ENCODE measurements at regions not wholly inside any gene's neighbourhood (a gene's known extent, or its start where the extent isn't known, plus 50 kb on each side); places are given as distances from the start of the nearest gene placed in this dataset.

DNA sequence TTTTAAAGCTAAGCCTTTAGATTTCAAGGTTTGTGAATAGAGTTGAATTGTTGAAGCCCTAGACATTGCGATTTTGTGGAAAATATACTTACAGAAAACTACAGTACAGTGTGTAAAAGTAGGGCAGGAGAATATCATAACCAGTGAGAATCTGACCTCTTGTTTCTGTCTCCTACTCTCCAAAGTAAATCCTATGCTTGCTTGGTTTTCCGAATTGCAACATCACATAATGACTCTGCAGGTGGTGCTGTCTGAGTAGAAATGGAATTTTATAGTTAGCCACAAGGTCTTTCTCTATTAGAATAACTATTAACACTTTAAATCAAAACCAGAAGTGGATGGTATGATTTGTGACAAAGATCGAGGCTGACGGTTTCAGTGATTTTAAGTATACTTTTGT, 505.6 kb downstream of the RAPGEF2 start (continued):
- TF ChIP-seq, protein P1, sequence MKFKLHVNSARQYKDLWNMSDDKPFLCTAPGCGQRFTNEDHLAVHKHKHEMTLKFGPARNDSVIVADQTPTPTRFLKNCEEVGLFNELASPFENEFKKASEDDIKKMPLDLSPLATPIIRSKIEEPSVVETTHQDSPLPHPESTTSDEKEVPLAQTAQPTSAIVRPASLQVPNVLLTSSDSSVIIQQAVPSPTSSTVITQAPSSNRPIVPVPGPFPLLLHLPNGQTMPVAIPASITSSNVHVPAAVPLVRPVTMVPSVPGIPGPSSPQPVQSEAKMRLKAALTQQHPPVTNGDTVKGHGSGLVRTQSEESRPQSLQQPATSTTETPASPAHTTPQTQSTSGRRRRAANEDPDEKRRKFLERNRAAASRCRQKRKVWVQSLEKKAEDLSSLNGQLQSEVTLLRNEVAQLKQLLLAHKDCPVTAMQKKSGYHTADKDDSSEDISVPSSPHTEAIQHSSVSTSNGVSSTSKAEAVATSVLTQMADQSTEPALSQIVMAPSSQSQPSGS (CRISPR knock-in tag; IDR thresholded peaks at IDR 0.05; ENCODE audit: borderline replicate concordance, low read depth), result no peak
- TF ChIP-seq ZNF219 (CRISPR knock-in tag; IDR thresholded peaks at IDR 0.05; ENCODE audit: borderline replicate concordance), result no peak

DNA sequence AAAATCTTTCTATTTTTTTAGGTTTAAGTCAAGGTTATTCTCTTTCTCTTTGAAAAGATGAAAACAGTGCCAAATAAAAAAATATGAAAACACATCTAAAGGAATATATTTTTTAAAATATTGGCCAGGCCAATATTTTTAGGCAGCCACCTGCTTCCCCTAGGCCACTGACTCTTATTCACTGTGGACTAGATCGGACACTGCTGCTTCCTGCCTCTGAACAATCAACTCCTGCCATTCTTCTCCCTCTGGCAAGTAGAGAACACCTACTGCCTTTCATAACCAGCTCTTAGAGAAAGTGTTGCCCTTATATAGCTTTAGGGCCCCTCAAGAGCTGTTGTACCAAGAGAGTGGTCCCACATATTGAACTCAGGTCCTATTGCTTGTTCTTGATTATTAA, 529.2 kb downstream of the RAPGEF2 start:
- no peaks in the 10 kb centered on the region for H3K27me3 Mint-ChIP-seq (ENCODE audit: low read depth)
- TF ChIP-seq, protein P2, sequence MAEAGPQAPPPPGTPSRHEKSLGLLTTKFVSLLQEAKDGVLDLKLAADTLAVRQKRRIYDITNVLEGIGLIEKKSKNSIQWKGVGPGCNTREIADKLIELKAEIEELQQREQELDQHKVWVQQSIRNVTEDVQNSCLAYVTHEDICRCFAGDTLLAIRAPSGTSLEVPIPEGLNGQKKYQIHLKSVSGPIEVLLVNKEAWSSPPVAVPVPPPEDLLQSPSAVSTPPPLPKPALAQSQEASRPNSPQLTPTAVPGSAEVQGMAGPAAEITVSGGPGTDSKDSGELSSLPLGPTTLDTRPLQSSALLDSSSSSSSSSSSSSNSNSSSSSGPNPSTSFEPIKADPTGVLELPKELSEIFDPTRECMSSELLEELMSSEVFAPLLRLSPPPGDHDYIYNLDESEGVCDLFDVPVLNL (CRISPR knock-in tag; IDR thresholded peaks at IDR 0.05; ENCODE audit: borderline replicate concordance, low read depth), result no peak
- TF ChIP-seq, protein P3, sequence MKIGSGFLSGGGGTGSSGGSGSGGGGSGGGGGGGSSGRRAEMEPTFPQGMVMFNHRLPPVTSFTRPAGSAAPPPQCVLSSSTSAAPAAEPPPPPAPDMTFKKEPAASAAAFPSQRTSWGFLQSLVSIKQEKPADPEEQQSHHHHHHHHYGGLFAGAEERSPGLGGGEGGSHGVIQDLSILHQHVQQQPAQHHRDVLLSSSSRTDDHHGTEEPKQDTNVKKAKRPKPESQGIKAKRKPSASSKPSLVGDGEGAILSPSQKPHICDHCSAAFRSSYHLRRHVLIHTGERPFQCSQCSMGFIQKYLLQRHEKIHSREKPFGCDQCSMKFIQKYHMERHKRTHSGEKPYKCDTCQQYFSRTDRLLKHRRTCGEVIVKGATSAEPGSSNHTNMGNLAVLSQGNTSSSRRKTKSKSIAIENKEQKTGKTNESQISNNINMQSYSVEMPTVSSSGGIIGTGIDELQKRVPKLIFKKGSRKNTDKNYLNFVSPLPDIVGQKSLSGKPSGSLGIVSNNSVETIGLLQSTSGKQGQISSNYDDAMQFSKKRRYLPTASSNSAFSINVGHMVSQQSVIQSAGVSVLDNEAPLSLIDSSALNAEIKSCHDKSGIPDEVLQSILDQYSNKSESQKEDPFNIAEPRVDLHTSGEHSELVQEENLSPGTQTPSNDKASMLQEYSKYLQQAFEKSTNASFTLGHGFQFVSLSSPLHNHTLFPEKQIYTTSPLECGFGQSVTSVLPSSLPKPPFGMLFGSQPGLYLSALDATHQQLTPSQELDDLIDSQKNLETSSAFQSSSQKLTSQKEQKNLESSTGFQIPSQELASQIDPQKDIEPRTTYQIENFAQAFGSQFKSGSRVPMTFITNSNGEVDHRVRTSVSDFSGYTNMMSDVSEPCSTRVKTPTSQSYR (CRISPR knock-in tag; IDR thresholded peaks at IDR 0.05), result no peak
- ChIA-PET CTCF (interaction anchor here (0.6 to 1.6 kb wide), 2 partner anchors 32 to 240 kb away, joined by 3 read pairs; no protein-coding TSS in a partner anchor), POLR2A (no interaction called here)
- no peak overlapping the region for H3K4me3 Mint-ChIP-seq
- no peaks in the 10 kb centered on the region for H3K4me1 Mint-ChIP-seq
- H3K9me3 Mint-ChIP-seq, result peaks cover 20% of the 10 kb centered on the region
- no peak overlapping the region for H3K27ac Mint-ChIP-seq
- H3K36me3 Mint-ChIP-seq, result peaks cover 7% of the 10 kb centered on the region
- ATAC-seq (no peak), DNase-seq (ENCODE audit: low spot score) (no peak)

DNA sequence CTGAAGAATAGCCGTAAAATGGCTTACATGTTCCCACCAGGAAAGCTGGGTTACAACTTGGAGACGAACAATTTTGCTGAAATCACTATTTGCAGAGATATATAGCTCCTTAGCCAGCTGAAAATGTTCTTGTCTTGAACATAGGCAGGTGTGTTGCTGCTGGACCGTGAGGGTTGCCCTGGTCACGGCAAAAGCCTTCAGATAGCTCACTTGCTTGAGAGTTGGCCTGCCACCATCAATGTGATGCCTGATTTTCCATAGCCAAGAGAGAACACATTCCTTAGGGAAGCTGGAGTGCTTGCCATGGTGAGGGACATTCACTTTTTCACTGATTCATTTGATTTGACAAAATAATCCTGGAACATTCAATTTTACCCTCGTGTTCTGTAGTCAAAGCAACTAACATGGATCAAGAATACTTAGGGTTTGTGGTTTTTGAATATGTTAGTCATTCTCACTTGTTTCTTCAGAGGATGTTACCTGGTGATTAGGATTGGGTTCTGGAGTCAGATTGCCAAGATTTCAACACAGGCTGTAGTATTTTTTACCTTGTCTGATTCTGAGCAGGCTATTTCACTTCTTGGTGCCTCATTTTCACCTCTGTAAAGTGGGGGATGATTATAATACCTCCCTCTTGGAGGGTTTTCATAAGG, 536.9 kb downstream of the RAPGEF2 start:
- no peaks in the 10 kb centered on the region for H3K27me3 Mint-ChIP-seq (ENCODE audit: low read depth)
- no peak for DNase-seq (ENCODE audit: low spot score)
- no peaks in the 10 kb centered on the region for H3K4me1 Mint-ChIP-seq
- H3K27ac Mint-ChIP-seq, result no peak overlapping the region
- no peaks in the 10 kb centered on the region for H3K36me3 Mint-ChIP-seq
- H3K9me3 Mint-ChIP-seq, result no peaks in the 10 kb centered on the region
- no peak for ATAC-seq
- H3K4me3 Mint-ChIP-seq, result no peak overlapping the region
- POLR2A ChIA-PET, result no interaction called here
- CTCF ChIA-PET, result no interaction called here
- TF ChIP-seq, protein P4, sequence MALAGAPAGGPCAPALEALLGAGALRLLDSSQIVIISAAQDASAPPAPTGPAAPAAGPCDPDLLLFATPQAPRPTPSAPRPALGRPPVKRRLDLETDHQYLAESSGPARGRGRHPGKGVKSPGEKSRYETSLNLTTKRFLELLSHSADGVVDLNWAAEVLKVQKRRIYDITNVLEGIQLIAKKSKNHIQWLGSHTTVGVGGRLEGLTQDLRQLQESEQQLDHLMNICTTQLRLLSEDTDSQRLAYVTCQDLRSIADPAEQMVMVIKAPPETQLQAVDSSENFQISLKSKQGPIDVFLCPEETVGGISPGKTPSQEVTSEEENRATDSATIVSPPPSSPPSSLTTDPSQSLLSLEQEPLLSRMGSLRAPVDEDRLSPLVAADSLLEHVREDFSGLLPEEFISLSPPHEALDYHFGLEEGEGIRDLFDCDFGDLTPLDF (CRISPR knock-in tag; IDR thresholded peaks at IDR 0.05), result no peak
- TF ChIP-seq GTF2I (CRISPR knock-in tag; conservative IDR thresholded peaks at IDR 0.05), result no peak
- TF ChIP-seq, protein P5, sequence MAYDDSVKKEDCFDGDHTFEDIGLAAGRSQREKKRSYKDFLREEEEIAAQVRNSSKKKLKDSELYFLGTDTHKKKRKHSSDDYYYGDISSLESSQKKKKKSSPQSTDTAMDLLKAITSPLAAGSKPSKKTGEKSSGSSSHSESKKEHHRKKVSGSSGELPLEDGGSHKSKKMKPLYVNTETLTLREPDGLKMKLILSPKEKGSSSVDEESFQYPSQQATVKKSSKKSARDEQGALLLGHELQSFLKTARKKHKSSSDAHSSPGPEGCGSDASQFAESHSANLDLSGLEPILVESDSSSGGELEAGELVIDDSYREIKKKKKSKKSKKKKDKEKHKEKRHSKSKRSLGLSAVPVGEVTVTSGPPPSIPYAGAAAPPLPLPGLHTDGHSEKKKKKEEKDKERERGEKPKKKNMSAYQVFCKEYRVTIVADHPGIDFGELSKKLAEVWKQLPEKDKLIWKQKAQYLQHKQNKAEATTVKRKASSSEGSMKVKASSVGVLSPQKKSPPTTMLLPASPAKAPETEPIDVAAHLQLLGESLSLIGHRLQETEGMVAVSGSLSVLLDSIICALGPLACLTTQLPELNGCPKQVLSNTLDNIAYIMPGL (CRISPR knock-in tag; IDR thresholded peaks at IDR 0.05), result no peak
- no peak for TF ChIP-seq ETV6 (CRISPR knock-in tag; IDR thresholded peaks at IDR 0.05)
- TF ChIP-seq, protein P6, sequence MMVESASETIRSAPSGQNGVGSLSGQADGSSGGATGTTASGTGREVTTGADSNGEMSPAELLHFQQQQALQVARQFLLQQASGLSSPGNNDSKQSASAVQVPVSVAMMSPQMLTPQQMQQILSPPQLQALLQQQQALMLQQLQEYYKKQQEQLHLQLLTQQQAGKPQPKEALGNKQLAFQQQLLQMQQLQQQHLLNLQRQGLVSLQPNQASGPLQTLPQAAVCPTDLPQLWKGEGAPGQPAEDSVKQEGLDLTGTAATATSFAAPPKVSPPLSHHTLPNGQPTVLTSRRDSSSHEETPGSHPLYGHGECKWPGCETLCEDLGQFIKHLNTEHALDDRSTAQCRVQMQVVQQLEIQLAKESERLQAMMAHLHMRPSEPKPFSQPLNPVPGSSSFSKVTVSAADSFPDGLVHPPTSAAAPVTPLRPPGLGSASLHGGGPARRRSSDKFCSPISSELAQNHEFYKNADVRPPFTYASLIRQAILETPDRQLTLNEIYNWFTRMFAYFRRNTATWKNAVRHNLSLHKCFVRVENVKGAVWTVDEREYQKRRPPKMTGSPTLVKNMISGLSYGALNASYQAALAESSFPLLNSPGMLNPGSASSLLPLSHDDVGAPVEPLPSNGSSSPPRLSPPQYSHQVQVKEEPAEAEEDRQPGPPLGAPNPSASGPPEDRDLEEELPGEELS (CRISPR knock-in tag; IDR thresholded peaks at IDR 0.05), result no peak
- no peak for TF ChIP-seq ZBTB21 (CRISPR knock-in tag; IDR thresholded peaks at IDR 0.05; ENCODE audit: borderline replicate concordance)
- TF ChIP-seq, protein P7, sequence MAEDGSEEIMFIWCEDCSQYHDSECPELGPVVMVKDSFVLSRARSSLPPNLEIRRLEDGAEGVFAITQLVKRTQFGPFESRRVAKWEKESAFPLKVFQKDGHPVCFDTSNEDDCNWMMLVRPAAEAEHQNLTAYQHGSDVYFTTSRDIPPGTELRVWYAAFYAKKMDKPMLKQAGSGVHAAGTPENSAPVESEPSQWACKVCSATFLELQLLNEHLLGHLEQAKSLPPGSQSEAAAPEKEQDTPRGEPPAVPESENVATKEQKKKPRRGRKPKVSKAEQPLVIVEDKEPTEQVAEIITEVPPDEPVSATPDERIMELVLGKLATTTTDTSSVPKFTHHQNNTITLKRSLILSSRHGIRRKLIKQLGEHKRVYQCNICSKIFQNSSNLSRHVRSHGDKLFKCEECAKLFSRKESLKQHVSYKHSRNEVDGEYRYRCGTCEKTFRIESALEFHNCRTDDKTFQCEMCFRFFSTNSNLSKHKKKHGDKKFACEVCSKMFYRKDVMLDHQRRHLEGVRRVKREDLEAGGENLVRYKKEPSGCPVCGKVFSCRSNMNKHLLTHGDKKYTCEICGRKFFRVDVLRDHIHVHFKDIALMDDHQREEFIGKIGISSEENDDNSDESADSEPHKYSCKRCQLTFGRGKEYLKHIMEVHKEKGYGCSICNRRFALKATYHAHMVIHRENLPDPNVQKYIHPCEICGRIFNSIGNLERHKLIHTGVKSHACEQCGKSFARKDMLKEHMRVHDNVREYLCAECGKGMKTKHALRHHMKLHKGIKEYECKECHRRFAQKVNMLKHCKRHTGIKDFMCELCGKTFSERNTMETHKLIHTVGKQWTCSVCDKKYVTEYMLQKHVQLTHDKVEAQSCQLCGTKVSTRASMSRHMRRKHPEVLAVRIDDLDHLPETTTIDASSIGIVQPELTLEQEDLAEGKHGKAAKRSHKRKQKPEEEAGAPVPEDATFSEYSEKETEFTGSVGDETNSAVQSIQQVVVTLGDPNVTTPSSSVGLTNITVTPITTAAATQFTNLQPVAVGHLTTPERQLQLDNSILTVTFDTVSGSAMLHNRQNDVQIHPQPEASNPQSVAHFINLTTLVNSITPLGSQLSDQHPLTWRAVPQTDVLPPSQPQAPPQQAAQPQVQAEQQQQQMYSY (CRISPR knock-in tag; IDR thresholded peaks at IDR 0.05), result no peak
- no peak for TF ChIP-seq NR2C2 (CRISPR knock-in tag; IDR thresholded peaks at IDR 0.05)
- TF ChIP-seq, protein P8, sequence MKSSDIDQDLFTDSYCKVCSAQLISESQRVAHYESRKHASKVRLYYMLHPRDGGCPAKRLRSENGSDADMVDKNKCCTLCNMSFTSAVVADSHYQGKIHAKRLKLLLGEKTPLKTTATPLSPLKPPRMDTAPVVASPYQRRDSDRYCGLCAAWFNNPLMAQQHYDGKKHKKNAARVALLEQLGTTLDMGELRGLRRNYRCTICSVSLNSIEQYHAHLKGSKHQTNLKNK (CRISPR knock-in tag; IDR thresholded peaks at IDR 0.05), result no peak
- TF ChIP-seq KAT7 (CRISPR knock-in tag; IDR thresholded peaks at IDR 0.05; ENCODE audit: borderline replicate concordance), result no peak
- TF ChIP-seq, protein P9, sequence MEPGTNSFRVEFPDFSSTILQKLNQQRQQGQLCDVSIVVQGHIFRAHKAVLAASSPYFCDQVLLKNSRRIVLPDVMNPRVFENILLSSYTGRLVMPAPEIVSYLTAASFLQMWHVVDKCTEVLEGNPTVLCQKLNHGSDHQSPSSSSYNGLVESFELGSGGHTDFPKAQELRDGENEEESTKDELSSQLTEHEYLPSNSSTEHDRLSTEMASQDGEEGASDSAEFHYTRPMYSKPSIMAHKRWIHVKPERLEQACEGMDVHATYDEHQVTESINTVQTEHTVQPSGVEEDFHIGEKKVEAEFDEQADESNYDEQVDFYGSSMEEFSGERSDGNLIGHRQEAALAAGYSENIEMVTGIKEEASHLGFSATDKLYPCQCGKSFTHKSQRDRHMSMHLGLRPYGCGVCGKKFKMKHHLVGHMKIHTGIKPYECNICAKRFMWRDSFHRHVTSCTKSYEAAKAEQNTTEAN (CRISPR knock-in tag; IDR thresholded peaks at IDR 0.05), result no peak

Measured in WTC11 (cell line).